ENCODE measurements at regions not wholly inside any gene's neighbourhood (a gene's known extent, or its start where the extent isn't known, plus 50 kb on each side); places are given as distances from the start of the nearest gene placed in this dataset.
A peak's percentile ranks its signal among the peaks of the same experiment; 100 is the strongest.

- H3K36me3 ChIP-seq (ENCODE audit: control insufficient read depth, low read depth, low read length), result no peaks in the 10 kb centered on the region
- peaks cover 9% of the 10 kb centered on the region for H3K27me3 ChIP-seq (ENCODE audit: control insufficient read depth, insufficient read depth, low read length)
- peaks cover 12% of the 10 kb centered on the region for H3K4me1 ChIP-seq (ENCODE audit: control insufficient read depth, low read depth, low read length)
- H3K27ac ChIP-seq (ENCODE audit: low read length), result no peak overlapping the region
- no peak overlapping the region for H3K4me3 ChIP-seq (ENCODE audit: low read length)
- no peak overlapping the region for H3K9ac ChIP-seq (ENCODE audit: low read length)
- no peaks in the 10 kb centered on the region for H3K9me3 ChIP-seq (ENCODE audit: control insufficient read depth, low read depth, low read length)
Observed at GRCh38 chr2:64852771-64853241, 136.4 kb upstream of the SLC1A4 start.

GRCh38 chr2:64853306-64853705, 135.9 kb upstream of the SLC1A4 start:
- no peak overlapping the region for H3K27ac ChIP-seq (ENCODE audit: low read length)
- H3K36me3 ChIP-seq (ENCODE audit: control insufficient read depth, low read depth, low read length), result no peaks in the 10 kb centered on the region
- H3K27me3 ChIP-seq (ENCODE audit: control insufficient read depth, insufficient read depth, low read length), result peaks cover 14% of the 10 kb centered on the region
- no peak overlapping the region for H3K4me3 ChIP-seq (ENCODE audit: low read length)
- H3K4me1 ChIP-seq (ENCODE audit: control insufficient read depth, low read depth, low read length), result peaks cover 15% of the 10 kb centered on the region
- H3K9ac ChIP-seq (ENCODE audit: low read length), result no peak overlapping the region
- H3K9me3 ChIP-seq (ENCODE audit: control insufficient read depth, low read depth, low read length), result no peaks in the 10 kb centered on the region

- peaks cover 19% of the 10 kb centered on the region for H3K27me3 ChIP-seq (ENCODE audit: control insufficient read depth, insufficient read depth, low read length)
- no peak overlapping the region for H3K9ac ChIP-seq (ENCODE audit: low read length)
- H3K27ac ChIP-seq (ENCODE audit: low read length), result no peak overlapping the region
- no peak overlapping the region for H3K4me3 ChIP-seq (ENCODE audit: low read length)
- no peaks in the 10 kb centered on the region for H3K9me3 ChIP-seq (ENCODE audit: control insufficient read depth, low read depth, low read length)
- H3K36me3 ChIP-seq (ENCODE audit: control insufficient read depth, low read depth, low read length), result no peaks in the 10 kb centered on the region
- H3K4me1 ChIP-seq (ENCODE audit: control insufficient read depth, low read depth, low read length), result peaks cover 21% of the 10 kb centered on the region
Observed at GRCh38 chr2:64853894-64854293, 135.3 kb upstream of the SLC1A4 start.

GRCh38 chr2:64854773-64855237, 134.4 kb upstream of the SLC1A4 start:
- H3K9me3 ChIP-seq (ENCODE audit: control insufficient read depth, low read depth, low read length), result no peaks in the 10 kb centered on the region
- no peak overlapping the region for H3K27ac ChIP-seq (ENCODE audit: low read length)
- no peak overlapping the region for H3K4me3 ChIP-seq (ENCODE audit: low read length)
- peaks cover 22% of the 10 kb centered on the region for H3K27me3 ChIP-seq (ENCODE audit: control insufficient read depth, insufficient read depth, low read length)
- peaks cover 24% of the 10 kb centered on the region for H3K4me1 ChIP-seq (ENCODE audit: control insufficient read depth, low read depth, low read length)
- no peaks in the 10 kb centered on the region for H3K36me3 ChIP-seq (ENCODE audit: control insufficient read depth, low read depth, low read length)
- H3K9ac ChIP-seq (ENCODE audit: low read length), result no peak overlapping the region

- H3K9ac ChIP-seq (ENCODE audit: low read length), result no peak overlapping the region
- no peak overlapping the region for H3K4me3 ChIP-seq (ENCODE audit: low read length)
- H3K27ac ChIP-seq (ENCODE audit: low read length), result no peak overlapping the region
- peaks cover 49% of the 10 kb centered on the region for H3K27me3 ChIP-seq (ENCODE audit: control insufficient read depth, insufficient read depth, low read length)
- no peaks in the 10 kb centered on the region for H3K36me3 ChIP-seq (ENCODE audit: control insufficient read depth, low read depth, low read length)
- H3K9me3 ChIP-seq (ENCODE audit: control insufficient read depth, low read depth, low read length), result no peaks in the 10 kb centered on the region
- peaks cover 24% of the 10 kb centered on the region for H3K4me1 ChIP-seq (ENCODE audit: control insufficient read depth, low read depth, low read length)
Observed at GRCh38 chr2:64857581-64858471, 131.4 kb upstream of the SLC1A4 start.

GRCh38 chr2:64858541-64859311, 130.5 kb upstream of the SLC1A4 start:
- Histone ChIP-seq H3K9me3 (ENCODE audit: control insufficient read depth, low read depth, low read length) (no peaks in the 10 kb centered on the region), H3K4me1 (ENCODE audit: control insufficient read depth, low read depth, low read length) (peaks cover 24% of the 10 kb centered on the region), H3K4me3 (ENCODE audit: low read length) (peak overlapping the region; percentile 38), H3K27ac (ENCODE audit: low read length) (no peak overlapping the region), H3K36me3 (ENCODE audit: control insufficient read depth, low read depth, low read length) (no peaks in the 10 kb centered on the region), H3K9ac (ENCODE audit: low read length) (no peak overlapping the region), H3K27me3 (ENCODE audit: control insufficient read depth, insufficient read depth, low read length) (peaks cover 58% of the 10 kb centered on the region)

- Histone ChIP-seq H3K9ac (ENCODE audit: low read length) (no peak overlapping the region), H3K27me3 (ENCODE audit: control insufficient read depth, insufficient read depth, low read length) (peaks cover 65% of the 10 kb centered on the region), H3K27ac (ENCODE audit: low read length) (no peak overlapping the region)
Observed at GRCh38 chr2:64859312-64860212, 129.6 kb upstream of the SLC1A4 start.

GRCh38 chr2:64860276-64860885, 128.8 kb upstream of the SLC1A4 start:
- no peak overlapping the region for H3K27ac ChIP-seq (ENCODE audit: low read length)
- H3K27me3 ChIP-seq (ENCODE audit: control insufficient read depth, insufficient read depth, low read length), result peaks cover 65% of the 10 kb centered on the region
- H3K9ac ChIP-seq (ENCODE audit: low read length), result no peak overlapping the region
- H3K4me1 ChIP-seq (ENCODE audit: control insufficient read depth, low read depth, low read length), result peaks cover 31% of the 10 kb centered on the region
- H3K36me3 ChIP-seq (ENCODE audit: control insufficient read depth, low read depth, low read length), result no peaks in the 10 kb centered on the region
- H3K4me3 ChIP-seq (ENCODE audit: low read length), result peak overlapping the region; percentile 38
- no peaks in the 10 kb centered on the region for H3K9me3 ChIP-seq (ENCODE audit: control insufficient read depth, low read depth, low read length)

More at GRCh38 chr2:64859312-64860212, 129.6 kb upstream of the SLC1A4 start:
- H3K4me1 ChIP-seq (ENCODE audit: control insufficient read depth, low read depth, low read length), result peaks cover 31% of the 10 kb centered on the region
- H3K4me3 ChIP-seq (ENCODE audit: low read length), result peak overlapping the region; percentile 38
- no peaks in the 10 kb centered on the region for H3K9me3 ChIP-seq (ENCODE audit: control insufficient read depth, low read depth, low read length)
- H3K36me3 ChIP-seq (ENCODE audit: control insufficient read depth, low read depth, low read length), result no peaks in the 10 kb centered on the region

- no peak overlapping the region for H3K9ac ChIP-seq (ENCODE audit: low read length)
- peaks cover 34% of the 10 kb centered on the region for H3K4me1 ChIP-seq (ENCODE audit: control insufficient read depth, low read depth, low read length)
- H3K27me3 ChIP-seq (ENCODE audit: control insufficient read depth, insufficient read depth, low read length), result peaks cover 69% of the 10 kb centered on the region
- no peaks in the 10 kb centered on the region for H3K9me3 ChIP-seq (ENCODE audit: control insufficient read depth, low read depth, low read length)
- H3K27ac ChIP-seq (ENCODE audit: low read length), result no peak overlapping the region
- H3K36me3 ChIP-seq (ENCODE audit: control insufficient read depth, low read depth, low read length), result no peaks in the 10 kb centered on the region
- no peak overlapping the region for H3K4me3 ChIP-seq (ENCODE audit: low read length)
Observed at GRCh38 chr2:64860936-64861335, 128.3 kb upstream of the SLC1A4 start.

GRCh38 chr2:64861452-64862397, 127.5 kb upstream of the SLC1A4 start:
- no peak overlapping the region for H3K27ac ChIP-seq (ENCODE audit: low read length)
- H3K9ac ChIP-seq (ENCODE audit: low read length), result no peak overlapping the region

More at GRCh38 chr2:64861452-64862397, 127.5 kb upstream of the SLC1A4 start:
- Histone ChIP-seq H3K9me3 (ENCODE audit: control insufficient read depth, low read depth, low read length) (no peaks in the 10 kb centered on the region), H3K4me3 (ENCODE audit: low read length) (no peak overlapping the region), H3K4me1 (ENCODE audit: control insufficient read depth, low read depth, low read length) (peaks cover 33% of the 10 kb centered on the region), H3K36me3 (ENCODE audit: control insufficient read depth, low read depth, low read length) (no peaks in the 10 kb centered on the region), H3K27me3 (ENCODE audit: control insufficient read depth, insufficient read depth, low read length) (peaks cover 76% of the 10 kb centered on the region)
